Esophagus muscularis mucosa (tissue), 4 donors: ENCODE measurements at regions not wholly inside any gene's neighbourhood (a gene's known extent, or its start where the extent isn't known, plus 50 kb on each side); places are given as distances from the start of the nearest gene placed in this dataset.

Experiments
- DNase-seq: peaks from one replicate; pipeline ENCODE4 v3.0.0-alpha.2; 2017; ENCODE audit errors: extremely low spot score
- H3K27ac ChIP-seq, 4 donors: fragments of 200-600 bp; sonication (generic); replicated peaks in 1 of 4; 1 replicate in 3 of 4; 2 replicates in 1 of 4; pipeline ENCODE4 v1.5.1; 2016 to 2019; ENCODE audit warnings: mild to moderate bottlenecking in 1 of 4
- H3K27me3 ChIP-seq, 4 donors: fragments of 200-600 bp; sonication (generic); one replicate each; pipeline versions ENCODE4 v1.5.1 to v1.6.0; 2016 to 2019
- H3K36me3 ChIP-seq, 4 donors: fragments of 200-600 bp; sonication (generic); one replicate each; pipeline ENCODE4 v1.5.1; 2016 to 2019
- H3K4me1 ChIP-seq, 4 donors: fragments of 200-600 bp; sonication (generic); one replicate each; pipeline ENCODE4 v1.5.1; 2016 to 2019
- H3K4me3 ChIP-seq, 4 donors: fragments of 200-600 bp; sonication (generic); 1 replicate in 2 of 4; 2 replicates in 2 of 4; pipeline ENCODE4 v1.5.1; 2016 to 2019; ENCODE audit warnings: mild to moderate bottlenecking in 4 of 4, moderate library complexity in 1 of 4
- H3K9me3 ChIP-seq, 4 donors: fragments of 200-600 bp; sonication (generic); 1 replicate in 3 of 4; 2 replicates in 1 of 4; pipeline ENCODE4 v1.5.1; 2016 to 2019
- CTCF ChIP-seq, 3 experiments: fragments of 200-600 bp in 2 of 3; fragments of 450-650 bp in 1 of 3; sonication (generic) in 2 of 3; IDR thresholded peaks; one replicate each; pipeline ENCODE4 v1.5.1; 2017 to 2019; ENCODE audit warnings: antibody characterized with exemption in 3 of 3, mild to moderate bottlenecking in 2 of 3, moderate library complexity in 1 of 3
- EP300 ChIP-seq: sonication (generic); formaldehyde crosslinking; IDR thresholded peaks from one replicate; pipeline ENCODE4 v1.6.1; 2017; ENCODE audit warnings: antibody characterized with exemption
- POLR2A ChIP-seq: fragments of 450-650 bp; IDR thresholded peaks from one replicate; pipeline ENCODE4 v1.6.1; 2017; ENCODE audit warnings: antibody characterized with exemption, moderate library complexity, mild to moderate bottlenecking, low read depth
- POLR2AphosphoS5 ChIP-seq, 2 donors: sonication (generic); formaldehyde crosslinking; IDR thresholded peaks; one replicate each; pipeline ENCODE4 v1.6.1; 2017; ENCODE audit warnings: antibody characterized with exemption in 2 of 2
- WGBS: methylation state at CpG from one replicate; pipeline ENCODE4 v1.1.5; 2018; 5-methylcytosine and 5-hydroxymethylcytosine counted together
- intact Hi-C: fragments of 100-400 bp; cut with DNase I; formaldehyde crosslinking; loops from one replicate; pipeline ENCODE4 v1.15.1; 2023

DNA sequence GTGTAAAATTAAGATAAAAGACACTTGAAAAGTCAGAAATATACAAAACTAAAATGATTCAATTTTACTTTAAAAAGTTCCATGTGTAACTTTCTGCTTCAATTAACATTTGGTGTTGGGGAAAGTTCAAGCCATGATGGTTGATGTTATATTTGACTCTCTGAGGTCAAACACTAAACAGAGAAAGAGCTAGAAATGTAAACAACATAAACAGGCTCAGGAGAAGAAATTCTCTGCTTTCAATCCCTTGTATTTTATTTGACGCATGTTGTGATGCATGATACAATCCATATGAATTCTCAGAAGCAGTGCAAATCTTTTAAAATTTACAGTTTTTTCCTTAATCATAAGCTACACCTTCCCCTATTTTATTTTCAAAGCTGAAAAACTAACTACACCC lies 822.4 kb downstream of the PCDH18 start:
- H3K4me3 ChIP-seq, result no peak overlapping the region
- intact Hi-C loops, result no loop called here
- TF ChIP-seq CTCF (IDR thresholded peaks at IDR 0.05) (no peak), POLR2A (no peak), POLR2AphosphoS5 (IDR thresholded peaks at IDR 0.05) (no peak), EP300 (no peak)
- H3K9me3 ChIP-seq, result no peaks in the 10 kb centered on the region
- H3K36me3 ChIP-seq, result no peaks in the 10 kb centered on the region
- no peaks in the 10 kb centered on the region for H3K27me3 ChIP-seq
- no peak for DNase-seq
- WGBS, result 33% methylated on average over 1 of the region's 1 CpG
- H3K27ac ChIP-seq, result no peak overlapping the region
- peaks cover 0 to 8% (median 0%) of the 10 kb centered on the region in 4 donors for H3K4me1 ChIP-seq

GRCh38 chr4:136706942-136707341 lies 825.4 kb downstream of the PCDH18 start:
- TF ChIP-seq CTCF (IDR thresholded peaks at IDR 0.05), result no peak
- no peak for TF ChIP-seq EP300
- TF ChIP-seq POLR2AphosphoS5 (IDR thresholded peaks at IDR 0.05), result no peak
- no peak for TF ChIP-seq POLR2A
- Histone ChIP-seq H3K27me3 (no peaks in the 10 kb centered on the region), H3K9me3 (no peaks in the 10 kb centered on the region), H3K27ac (no peak overlapping the region), H3K36me3 (no peaks in the 10 kb centered on the region), H3K4me3 (no peak overlapping the region), H3K4me1 (peaks cover 0 to 8% (median 0%) of the 10 kb centered on the region in 4 donors)
- intact Hi-C loops, result no loop called here
- 94% methylated on average over 7 of the region's 7 CpGs for WGBS
- no peak for DNase-seq

GRCh38 chr4:136699905-136700304 lies 832.4 kb downstream of the PCDH18 start:
- Histone ChIP-seq H3K4me1 (no peaks in the 10 kb centered on the region), H3K27ac (no peak overlapping the region), H3K4me3 (no peak overlapping the region), H3K9me3 (no peaks in the 10 kb centered on the region), H3K27me3 (no peaks in the 10 kb centered on the region), H3K36me3 (no peaks in the 10 kb centered on the region)
- DNase-seq, result no peak
- 87% methylated on average over 3 of the region's 3 CpGs for WGBS
- intact Hi-C loops, result no loop called here
- TF ChIP-seq CTCF (IDR thresholded peaks at IDR 0.05) (no peak), POLR2A (no peak), EP300 (no peak), POLR2AphosphoS5 (IDR thresholded peaks at IDR 0.05) (no peak)

- H3K27me3 ChIP-seq, result no peaks in the 10 kb centered on the region
- WGBS, result 90% methylated on average over 3 of the region's 3 CpGs
- no peak overlapping the region for H3K27ac ChIP-seq
- no peaks in the 10 kb centered on the region for H3K9me3 ChIP-seq
- TF ChIP-seq POLR2A (no peak), EP300 (no peak), CTCF (IDR thresholded peaks at IDR 0.05) (no peak), POLR2AphosphoS5 (IDR thresholded peaks at IDR 0.05) (no peak)
- intact Hi-C loops, result no loop called here
- H3K4me1 ChIP-seq, result no peaks in the 10 kb centered on the region
- no peaks in the 10 kb centered on the region for H3K36me3 ChIP-seq
- no peak for DNase-seq
- no peak overlapping the region for H3K4me3 ChIP-seq
These were observed 840.7 kb downstream of the PCDH18 start for GRCh38 chr4:136691607-136692006.

DNA sequence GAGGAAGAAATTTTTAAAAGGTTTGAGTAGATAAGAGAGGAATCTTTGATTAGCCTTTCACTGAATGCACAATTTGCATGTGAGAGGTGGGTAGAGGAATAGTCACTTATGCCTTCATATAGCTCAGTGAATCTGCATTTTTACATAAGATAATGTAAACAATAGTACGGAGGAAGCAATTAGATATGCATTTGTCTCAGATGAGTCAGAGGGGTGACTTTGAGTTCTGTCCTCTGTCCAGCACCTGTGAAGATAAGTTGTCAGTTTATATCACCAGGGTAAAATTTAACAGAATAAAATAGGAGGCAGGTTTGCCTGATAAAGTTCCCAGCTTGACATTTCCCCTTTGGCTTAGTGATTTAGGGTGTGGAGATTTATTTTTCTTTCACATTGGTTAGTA lies 841.9 kb downstream of the PCDH18 start:
- no peak for DNase-seq
- 28% methylated on average over 1 of the region's 1 CpG for WGBS
- H3K4me3 ChIP-seq, result no peak overlapping the region
- TF ChIP-seq EP300 (no peak), CTCF (IDR thresholded peaks at IDR 0.05) (no peak), POLR2A (no peak), POLR2AphosphoS5 (IDR thresholded peaks at IDR 0.05) (no peak)
- intact Hi-C loops, result no loop called here
- H3K27ac ChIP-seq, result no peak overlapping the region
- no peaks in the 10 kb centered on the region for H3K4me1 ChIP-seq
- no peaks in the 10 kb centered on the region for H3K9me3 ChIP-seq
- H3K36me3 ChIP-seq, result no peaks in the 10 kb centered on the region
- no peaks in the 10 kb centered on the region for H3K27me3 ChIP-seq
